IMR-90 (cell line): ENCODE measurements at regions not wholly inside any gene's neighbourhood (a gene's known extent, or its start where the extent isn't known, plus 50 kb on each side); places are given as distances from the start of the nearest gene placed in this dataset.

Experiments used
- ATAC-seq: fragments of 200-7000 bp; cut with Tn5 transposase; 2 replicates; pipeline ENCODE4 v1.9.1; 2020; ENCODE audit warnings: low read depth, mild to moderate bottlenecking, moderate library complexity
- BruUV-seq: library from RNA; stranded (reverse); fragments of 400-500 nt; replicated peaks from 2 replicates; lab custom pipeline; 2021; lab: Mats Ljungman, UMichigan
- CTCF ChIA-PET: fragments of 300-600 bp; formaldehyde crosslinking; extraction: SDS; loops from one replicate; lab custom pipeline; 2021; ENCODE audit warnings: antibody characterized with exemption; lab: Yijun Ruan, JAX
- POLR2A ChIA-PET: fragments of 300-600 bp; sonication (Branson Sonifier 250); formaldehyde crosslinking; loops from one replicate; lab custom pipeline; 2022; ENCODE audit warnings: antibody characterized with exemption; ENCODE audit not compliant: unreplicated experiment; lab: Charles Lee
- DNase-seq: peaks from one replicate; pipeline ENCODE4 v3.0.0; 2013
- H2AFZ ChIP-seq: replicated peaks from 2 replicates; pipeline ENCODE3; 2013; ENCODE audit warnings: low read length, mild to moderate bottlenecking; ENCODE audit not compliant: poor library complexity
- H2AK5ac ChIP-seq: 2 replicates; pipeline ENCODE4 v1.6.1; 2013; ENCODE audit warnings: low read depth, low read length, inconsistent platforms
- H2AK9ac ChIP-seq: replicated peaks from 2 replicates; pipeline ENCODE3; 2013; ENCODE audit warnings: mild to moderate bottlenecking, low read depth, low read length, moderate library complexity; ENCODE audit not compliant: poor library complexity
- H2BK120ac ChIP-seq: 2 replicates; pipeline ENCODE4 v1.6.1; 2013; ENCODE audit warnings: low read depth, low read length, inconsistent platforms
- H2BK15ac ChIP-seq: 3 replicates; pipeline ENCODE4 v1.6.1; 2013; ENCODE audit warnings: low read depth, low read length, inconsistent platforms
- H2BK20ac ChIP-seq: 2 replicates; pipeline ENCODE4 v1.6.1; 2013; ENCODE audit warnings: low read depth, mild to moderate bottlenecking, inconsistent platforms, low read length, moderate library complexity
- H2BK5ac ChIP-seq: 2 replicates; pipeline ENCODE4 v1.6.1; 2013; ENCODE audit warnings: mild to moderate bottlenecking, low read depth, low read length, inconsistent platforms; ENCODE audit not compliant: poor library complexity, severe bottlenecking
- H3K14ac ChIP-seq: replicated peaks from 2 replicates; pipeline ENCODE4 v1.6.1; 2013; ENCODE audit warnings: low read depth, low read length, inconsistent platforms
- H3K18ac ChIP-seq: 2 replicates; pipeline ENCODE4 v1.6.1; 2013; ENCODE audit warnings: low read depth, low read length, control low read depth
- H3K23ac ChIP-seq: 2 replicates; pipeline ENCODE4 v1.6.1; 2013; ENCODE audit warnings: low read depth, low read length, inconsistent platforms
- H3K27ac ChIP-seq: 2 replicates; pipeline ENCODE4 v1.5.1; 2013; ENCODE audit warnings: mild to moderate bottlenecking, control low read depth, low read length; ENCODE audit not compliant: insufficient read depth
- H3K27me3 ChIP-seq: 2 replicates; pipeline ENCODE4 v1.6.1; 2013; ENCODE audit warnings: low read length; ENCODE audit not compliant: control insufficient read depth, insufficient read depth
- H3K36me3 ChIP-seq: 2 replicates; pipeline ENCODE4 v1.6.1; 2013; ENCODE audit warnings: low read length, mixed read lengths; ENCODE audit not compliant: control insufficient read depth, insufficient read depth
- H3K4ac ChIP-seq: 2 replicates; pipeline ENCODE4 v1.6.1; 2013; ENCODE audit warnings: low read depth, low read length, inconsistent platforms
- H3K4me1 ChIP-seq: 2 replicates; pipeline ENCODE4 v1.6.1; 2013; ENCODE audit warnings: low read length, mixed read lengths; ENCODE audit not compliant: control insufficient read depth, insufficient read depth
- H3K4me2 ChIP-seq: 2 replicates; pipeline ENCODE4 v1.6.1; 2013; ENCODE audit warnings: low read depth, mild to moderate bottlenecking, control low read depth, low read length, moderate library complexity
- H3K4me3 ChIP-seq: 2 replicates; pipeline ENCODE4 v1.5.1; 2013; ENCODE audit warnings: low read depth, mild to moderate bottlenecking, control low read depth, low read length, moderate library complexity; ENCODE audit not compliant: insufficient read depth
- H3K56ac ChIP-seq: 2 replicates; pipeline ENCODE4 v1.6.1; 2013; ENCODE audit warnings: low read length, inconsistent platforms; ENCODE audit not compliant: insufficient read depth; ENCODE audit errors: extremely low read depth
- H3K79me1 ChIP-seq, 2 experiments: 2 replicates each; pipeline ENCODE4 v1.6.1; 2013; ENCODE audit warnings: low read length in 2 of 2, inconsistent platforms in 1 of 2, low read depth in 1 of 2
- H3K9ac ChIP-seq: 2 replicates; pipeline ENCODE4 v1.6.1; 2013; ENCODE audit warnings: low read depth, low read length, control low read depth
- H3K9me1 ChIP-seq: 2 replicates; pipeline ENCODE4 v1.6.1; 2013; ENCODE audit warnings: low read length, inconsistent platforms; ENCODE audit not compliant: insufficient read depth
- H3K9me3 ChIP-seq: 2 replicates; pipeline ENCODE4 v1.6.1; 2013; ENCODE audit warnings: low read length; ENCODE audit not compliant: control insufficient read depth, insufficient read depth
- H4K20me1 ChIP-seq: 2 replicates; pipeline ENCODE4 v1.6.1; 2013; ENCODE audit warnings: low read length, inconsistent platforms; ENCODE audit not compliant: insufficient read depth
- H4K5ac ChIP-seq: 2 replicates; pipeline ENCODE4 v1.6.1; 2013; ENCODE audit warnings: mild to moderate bottlenecking, low read depth, low read length, control low read depth
- H4K8ac ChIP-seq, 2 experiments: 2 replicates each; pipeline ENCODE4 v1.6.1; 2013; ENCODE audit warnings: low read depth in 2 of 2, low read length in 2 of 2, control low read depth in 1 of 2, inconsistent platforms in 1 of 2
- H4K91ac ChIP-seq: 2 replicates; pipeline ENCODE4 v1.6.1; 2013; ENCODE audit warnings: low read depth, low read length, inconsistent platforms; ENCODE audit not compliant: insufficient read depth
- ELK1 ChIP-seq: fragments of 150-350 bp; IDR thresholded peaks from 2 replicates; pipeline ENCODE4 v1.6.1; 2016; ENCODE audit warnings: low read depth, mild to moderate bottlenecking, low read length, moderate library complexity, borderline replicate concordance
- MAFK ChIP-seq: IDR thresholded peaks from 2 replicates; pipeline ENCODE4 v1.6.1; 2012; ENCODE audit warnings: low read depth, low read length, improper control_type of control experiment
- WGBS, 2 experiments: methylation state at CpG; one replicate each; pipeline versions ENCODE4 v1.1.5 to v1.1.7; 2013; ENCODE audit warnings: missing lambda C conversion rate in 2 of 2; ENCODE audit not compliant: insufficient read length in 1 of 2; ENCODE audit errors: extremely low coverage in 2 of 2; 5-methylcytosine and 5-hydroxymethylcytosine counted together
- dilution Hi-C: fragments of 300-500 bp; cut with HindIII; formaldehyde crosslinking; loops from one replicate; pipeline ENCODE4 v1.14.3; 2018; ENCODE audit warnings: low sequenced_read_pairs; ENCODE audit not compliant: unreplicated experiment
- in situ Hi-C: fragments of 300-500 bp; cut with MboI; formaldehyde crosslinking; loops from 3 replicates; pipeline ENCODE4 v1.14.3; 2019; ENCODE audit warnings: low sequenced_read_pairs, inconsistent platforms, mixed read lengths
- intact Hi-C: fragments of 100-400 bp; cut with micrococcal nuclease; formaldehyde crosslinking; loops from 2 replicates; pipeline ENCODE4 v1.10.0; 2022

GRCh38 chr6:154625721-154626120, 107.5 kb upstream of the SCAF8 start:
- Histone ChIP-seq H3K4ac (no peak overlapping the region), H3K23ac (no peak overlapping the region), H2BK5ac (no peak overlapping the region), H4K8ac (no peak overlapping the region), H3K79me1 (no peaks in the 10 kb centered on the region), H3K4me3 (no peak overlapping the region), H3K56ac (no peak overlapping the region), H2AK9ac (no peak overlapping the region), H3K36me3 (no peaks in the 10 kb centered on the region), H3K9me3 (no peaks in the 10 kb centered on the region), H2BK20ac (no peak overlapping the region), H2AFZ (no peak overlapping the region), H3K4me2 (peak overlapping the region; percentile 41; the same call in 1 of the 2 replicates), H4K91ac (no peak overlapping the region), H3K4me1 (no peaks in the 10 kb centered on the region), H3K18ac (no peak overlapping the region), H2BK15ac (no peak overlapping the region), H4K20me1 (no peaks in the 10 kb centered on the region), H3K27ac (no peak overlapping the region), H3K14ac (no peak overlapping the region), H3K27me3 (no peaks in the 10 kb centered on the region), H4K5ac (no peak overlapping the region), H2AK5ac (no peak overlapping the region), H3K9me1 (no peaks in the 10 kb centered on the region), H3K9ac (no peak overlapping the region), H2BK120ac (no peak overlapping the region)
- in situ Hi-C loops (no loop called here), intact Hi-C loops (no loop called here), dilution Hi-C loops (no loop called here)
- ChIA-PET POLR2A (no interaction called here), CTCF (no interaction called here)
- WGBS, 2 experiments: no CpG with 5 or more reads among the region's 3 CpGs
- ATAC-seq (no peak), DNase-seq (no peak)
- no TSS peak for BruUV-seq
- TF ChIP-seq ELK1: no peak
- no peak for TF ChIP-seq MAFK
